ENCODE measurements at regions not wholly inside any gene's neighbourhood (a gene's known extent, or its start where the extent isn't known, plus 50 kb on each side); places are given as distances from the start of the nearest gene placed in this dataset.
A peak's percentile ranks its signal among the peaks of the same experiment; 100 is the strongest.

- TF ChIP-seq ZNF583 (CRISPR knock-in tag; IDR thresholded peaks at IDR 0.05) (no peak), ZNF695 (CRISPR knock-in tag; IDR thresholded peaks at IDR 0.05) (no peak), LEF1 (IDR thresholded peaks at IDR 0.05) (no peak)
These were observed 78.2 kb downstream of the TMPRSS5 start (continued) for GRCh38 chr11:113627946-113628345.

- in situ Hi-C loops (cut with MboI), result no loop called here
- 70% methylated on average over 2 of the region's 2 CpGs for WGBS (ENCODE audit: insufficient coverage, low coverage, missing lambda C conversion rate)
- no peak for ATAC-seq
These were observed 78.8 kb downstream of the TMPRSS5 start for GRCh38 chr11:113627297-113627696.

More at GRCh38 chr11:113627297-113627696, 78.8 kb downstream of the TMPRSS5 start:
- no peaks in the 10 kb centered on the region for H3K27me3 ChIP-seq (ENCODE audit: control insufficient read depth in 2 of 2, insufficient read depth in 2 of 2, low read length in 2 of 2)
- H3K36me3 ChIP-seq (ENCODE audit: control insufficient read depth, insufficient read depth, low read length), result no peaks in the 10 kb centered on the region
- DNase-seq (ENCODE audit: extremely low read depth in 1 of 4, low spot score in 3 of 4) (no peak), FAIRE-seq (no peak)
- no TSS peak for BruUV-seq (replicated peaks)
- H2AFZ ChIP-seq (ENCODE audit: low read depth, low read length), result no peak overlapping the region
- intact Hi-C loops (cut with micrococcal nuclease), result no loop called here
- no peaks in the 10 kb centered on the region for H3K79me2 ChIP-seq (ENCODE audit: control insufficient read depth, insufficient read depth, low read length)
- no peak overlapping the region for H3K4me2 ChIP-seq (ENCODE audit: insufficient read depth, low read length)
- no peaks in the 10 kb centered on the region for H4K20me1 ChIP-seq (replicated peaks; ENCODE audit: control insufficient read depth, insufficient read depth, low read length)
- TF ChIP-seq, protein P1, sequence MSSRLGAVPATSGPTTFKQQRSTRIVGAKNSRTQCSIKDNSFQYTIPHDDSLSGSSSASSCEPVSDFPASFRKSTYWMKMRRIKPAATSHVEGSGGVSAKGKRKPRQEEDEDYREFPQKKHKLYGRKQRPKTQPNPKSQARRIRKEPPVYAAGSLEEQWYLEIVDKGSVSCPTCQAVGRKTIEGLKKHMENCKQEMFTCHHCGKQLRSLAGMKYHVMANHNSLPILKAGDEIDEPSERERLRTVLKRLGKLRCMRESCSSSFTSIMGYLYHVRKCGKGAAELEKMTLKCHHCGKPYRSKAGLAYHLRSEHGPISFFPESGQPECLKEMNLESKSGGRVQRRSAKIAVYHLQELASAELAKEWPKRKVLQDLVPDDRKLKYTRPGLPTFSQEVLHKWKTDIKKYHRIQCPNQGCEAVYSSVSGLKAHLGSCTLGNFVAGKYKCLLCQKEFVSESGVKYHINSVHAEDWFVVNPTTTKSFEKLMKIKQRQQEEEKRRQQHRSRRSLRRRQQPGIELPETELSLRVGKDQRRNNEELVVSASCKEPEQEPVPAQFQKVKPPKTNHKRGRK (tag; IDR thresholded peaks at IDR 0.05), result peak; percentile 68
- TF ChIP-seq PRMT5 (CRISPR knock-in tag; IDR thresholded peaks at IDR 0.05), result no peak
- H3K9me3 ChIP-seq (replicated peaks; ENCODE audit: control insufficient read depth, insufficient read depth, low read depth, low read length), result no peaks in the 10 kb centered on the region
- no peak overlapping the region for H3K9ac ChIP-seq (ENCODE audit: insufficient read depth in 1 of 2, low read depth in 2 of 2, low read length in 2 of 2)
- no peak overlapping the region for H3K27ac ChIP-seq (ENCODE audit: extremely low read depth, low read depth, low read length)
- peaks cover 0 to 20% of the 10 kb centered on the region in 2 experiments; a peak in 4 of 5 replicates for H3K4me1 ChIP-seq (replicated peaks in 1 of 2; ENCODE audit: control insufficient read depth in 2 of 2, insufficient read depth in 2 of 2, low read length in 2 of 2)
- POLR2A ChIA-PET, result interaction anchor here (0.6 kb wide), 1 partner anchor 19 kb away, joined by 5 read pairs; no protein-coding TSS in a partner anchor
- CTCF ChIA-PET (ENCODE audit: low intra/inter-chr PET ratio), result no interaction called here
- no peaks in the 10 kb centered on the region for H3K9me1 ChIP-seq (ENCODE audit: control insufficient read depth, insufficient read depth, low read length)
- H3K4me3 ChIP-seq, result no peak overlapping the region

Measured in K562 (cell line).